ENCODE measurements at regions not wholly inside any gene's neighbourhood (a gene's known extent, or its start where the extent isn't known, plus 50 kb on each side); places are given as distances from the start of the nearest gene placed in this dataset.

GRCh38 chr4:33334416-33334815 is 2614.2 kb downstream of the PCDH7 start:
- DNase-seq (ENCODE audit: low spot score), result no peak

- no peak for DNase-seq (ENCODE audit: low spot score)
Measured at GRCh38 chr4:33339762-33340161, 2619.6 kb downstream of the PCDH7 start.

- no peak for DNase-seq (ENCODE audit: low spot score)
Measured at GRCh38 chr4:33340168-33340567, 2620.0 kb downstream of the PCDH7 start.

GRCh38 chr4:33349376-33349775 is 2629.2 kb downstream of the PCDH7 start:
- DNase-seq (ENCODE audit: low spot score), result no peak

DNA sequence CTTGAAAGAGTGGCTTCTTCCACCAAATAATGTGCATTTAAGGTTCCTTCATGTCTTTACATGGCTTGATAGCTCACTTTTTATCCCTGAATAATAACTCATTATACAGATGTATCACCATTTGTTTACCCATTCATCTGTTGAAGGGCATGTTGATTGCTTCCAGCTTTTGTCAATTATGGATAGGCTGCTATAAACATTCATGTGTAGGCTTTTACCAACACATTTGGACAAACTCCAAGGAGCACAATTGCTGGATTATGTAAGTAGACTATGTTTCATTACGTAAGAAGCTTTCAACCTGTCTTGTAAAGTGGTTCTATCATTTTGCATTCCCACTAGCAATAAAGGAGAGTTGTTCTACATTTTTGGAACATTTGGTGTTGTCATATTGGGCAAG is 2637.0 kb downstream of the PCDH7 start:
- no peak for DNase-seq (ENCODE audit: low spot score)

DNA sequence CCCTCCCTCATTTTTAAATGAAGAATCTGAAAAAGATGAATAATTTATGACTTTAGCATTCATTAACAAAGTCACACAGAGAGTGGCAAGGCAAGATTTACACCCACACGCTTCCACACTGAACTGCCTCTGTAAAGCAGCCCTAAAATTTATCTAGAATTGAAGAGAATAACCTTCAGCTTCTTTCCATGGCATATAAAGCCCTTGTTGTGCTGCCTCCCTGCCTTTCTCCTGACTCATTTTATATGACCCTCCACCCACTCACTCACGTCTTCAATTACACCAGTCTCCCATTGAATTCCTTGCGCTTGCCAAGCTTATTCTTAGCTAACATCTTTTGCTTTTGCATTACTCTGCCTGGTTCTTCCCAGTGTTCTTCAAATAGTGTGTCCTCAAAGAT is 2649.3 kb downstream of the PCDH7 start:
- peak; percentile 45 for DNase-seq (ENCODE audit: low spot score)

- DNase-seq (ENCODE audit: low spot score), result no peak
Measured at GRCh38 chr4:33381816-33382215, 2661.6 kb downstream of the PCDH7 start.

- no peak for DNase-seq (ENCODE audit: low spot score)
Measured at GRCh38 chr4:33386764-33387163, 2666.6 kb downstream of the PCDH7 start.

DNA sequence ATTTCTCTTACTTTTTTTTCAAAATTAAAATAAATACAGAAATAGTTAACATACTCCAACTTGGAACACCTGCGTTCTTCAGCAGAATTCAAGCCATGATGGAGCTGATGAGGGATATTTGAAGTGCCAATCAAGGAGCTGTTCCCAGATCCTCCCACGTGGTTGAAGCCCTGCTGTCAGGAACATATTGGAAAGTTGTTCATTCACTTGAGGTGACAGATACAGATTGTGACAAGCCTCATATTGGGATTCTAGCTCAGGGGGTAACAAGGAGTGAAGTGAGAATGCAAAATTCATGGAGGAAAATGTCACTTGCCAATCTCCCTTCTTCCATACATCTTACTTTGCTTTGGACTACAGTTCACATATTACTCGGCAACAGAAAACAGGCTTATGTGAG is 2670.8 kb downstream of the PCDH7 start:
- DNase-seq (ENCODE audit: low spot score), result no peak

DNA sequence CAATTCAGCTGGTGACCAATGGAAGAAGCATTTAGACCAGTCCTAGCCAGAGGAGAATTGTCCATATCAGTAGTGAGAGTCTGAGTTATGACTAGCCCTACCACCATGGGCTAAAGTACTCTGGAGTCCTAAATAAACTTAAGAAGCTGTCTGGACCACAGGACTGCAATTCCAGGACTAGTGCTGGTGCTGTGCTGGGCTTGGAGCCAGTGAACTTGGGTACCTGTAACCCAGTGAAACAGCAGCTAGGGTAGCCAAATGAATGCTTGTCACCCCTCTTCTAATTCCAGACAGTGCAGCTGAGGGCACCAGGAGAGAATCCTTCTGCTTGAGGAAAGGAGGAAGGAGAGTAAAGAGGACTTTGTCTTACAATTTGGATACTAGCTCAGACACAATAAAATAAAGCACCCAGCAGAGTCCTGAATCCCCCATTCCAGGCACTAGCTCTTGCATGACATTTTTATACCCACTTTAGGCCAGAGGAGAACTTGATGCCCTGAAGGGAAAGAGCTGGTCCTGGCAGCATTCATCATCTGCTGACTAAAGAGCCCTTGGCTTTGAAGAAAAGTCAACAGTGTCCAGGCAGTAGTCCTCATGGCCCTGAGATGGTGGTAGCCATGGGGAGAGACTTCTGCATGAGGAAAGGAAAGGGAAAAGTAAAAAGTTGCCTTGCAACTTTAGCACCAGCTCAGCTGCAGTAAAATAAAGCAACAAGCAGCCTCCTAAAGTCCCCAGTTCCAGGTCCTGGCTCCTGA is 2675.7 kb downstream of the PCDH7 start:
- DNase-seq (ENCODE audit: low spot score), result no peak

DNA sequence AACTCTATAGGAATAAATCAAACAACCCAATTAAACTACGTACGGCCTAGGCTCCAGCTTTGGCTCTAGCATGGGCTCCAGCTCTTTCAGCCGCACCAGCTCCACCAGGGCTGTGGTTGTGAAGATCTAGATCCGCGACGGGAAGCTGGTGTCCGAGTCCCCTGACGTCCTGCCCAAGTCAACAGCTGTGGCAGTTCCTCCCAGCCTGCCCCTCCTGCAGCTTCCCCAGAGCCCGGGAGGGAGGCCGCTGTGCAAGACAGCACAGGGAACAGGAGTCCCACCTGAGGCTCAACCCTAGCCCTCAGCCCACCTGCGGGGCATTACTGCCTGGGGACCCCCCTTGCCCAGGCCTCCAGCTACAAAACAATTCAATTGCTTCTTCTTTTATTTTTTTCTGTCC is 2680.3 kb downstream of the PCDH7 start:
- DNase-seq (ENCODE audit: low spot score), result no peak

- DNase-seq (ENCODE audit: low spot score), result no peak
Measured at GRCh38 chr4:33407496-33407895, 2687.3 kb downstream of the PCDH7 start.

GRCh38 chr4:33411182-33411581 is 2691.0 kb downstream of the PCDH7 start:
- DNase-seq (ENCODE audit: low spot score), result no peak

DNA sequence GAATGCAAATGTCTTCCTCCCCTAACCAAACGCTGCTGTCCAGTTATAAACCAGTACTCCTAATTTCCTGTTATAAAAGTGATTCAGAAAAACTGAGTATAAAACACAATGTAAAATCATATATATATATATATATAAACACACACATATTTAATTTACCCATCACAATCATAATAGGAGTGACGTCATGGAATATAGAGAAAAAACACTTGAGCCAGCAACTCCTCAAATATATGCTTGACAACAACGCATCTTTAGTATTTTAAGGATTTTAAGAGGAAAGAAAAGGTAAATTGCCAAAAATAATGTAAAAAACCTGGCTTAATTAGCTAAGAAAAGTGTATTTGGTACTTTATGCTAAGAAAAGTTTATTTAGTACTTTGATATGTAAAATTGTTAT is 2701.7 kb downstream of the PCDH7 start:
- no peak for DNase-seq (ENCODE audit: low spot score)

GRCh38 chr4:33422656-33423055 is 2702.5 kb downstream of the PCDH7 start:
- DNase-seq (ENCODE audit: low spot score), result no peak

DNA sequence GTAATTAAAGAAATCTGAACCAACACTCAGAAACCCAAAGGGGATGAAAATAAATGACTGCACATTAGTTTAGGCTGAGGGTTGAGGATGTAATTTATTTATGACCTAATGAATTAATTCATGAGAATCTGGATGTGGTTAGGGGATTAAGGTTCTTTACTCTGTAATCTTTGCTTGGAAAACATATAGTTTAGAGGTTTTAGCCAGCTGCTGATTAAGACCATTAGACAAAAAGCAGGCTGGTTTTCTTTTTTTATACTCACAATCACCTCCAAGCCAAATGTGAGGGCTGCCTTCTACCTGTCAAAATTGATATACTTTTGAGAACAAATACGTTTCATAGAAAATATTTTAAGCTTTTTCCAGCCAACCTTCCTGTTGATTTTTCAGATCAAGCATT is 2705.8 kb downstream of the PCDH7 start:
- no peak for DNase-seq (ENCODE audit: low spot score)

GRCh38 chr4:33427676-33428075 is 2707.5 kb downstream of the PCDH7 start:
- DNase-seq (ENCODE audit: low spot score), result no peak

GRCh38 chr4:33429971-33430370 is 2709.8 kb downstream of the PCDH7 start:
- no peak for DNase-seq (ENCODE audit: low spot score)

- no peak for DNase-seq (ENCODE audit: low spot score)
Measured at GRCh38 chr4:33437406-33437805, 2717.2 kb downstream of the PCDH7 start.

- DNase-seq (ENCODE audit: low spot score), result no peak
Measured at GRCh38 chr4:33446953-33447352, 2726.8 kb downstream of the PCDH7 start.

DNA sequence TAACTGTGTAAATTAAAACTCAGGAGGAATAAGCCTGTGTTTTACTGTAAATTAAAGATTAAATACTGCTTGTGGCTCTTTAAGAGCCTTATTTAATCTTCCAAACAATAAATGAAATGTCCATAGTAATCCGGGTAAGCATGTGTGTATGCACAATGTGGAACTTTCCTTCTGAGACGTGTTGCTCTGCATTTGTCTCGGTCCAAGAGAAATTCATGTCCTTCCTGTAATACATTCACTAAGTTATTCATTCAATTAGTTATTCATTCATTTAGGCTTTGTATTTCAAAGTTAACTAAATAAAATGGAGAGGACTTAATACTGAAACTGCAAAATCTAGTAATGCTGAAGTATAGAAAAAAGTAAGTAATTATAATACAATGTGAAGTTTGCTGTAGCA is 2728.8 kb downstream of the PCDH7 start:
- no peak for DNase-seq (ENCODE audit: low spot score)

DNA sequence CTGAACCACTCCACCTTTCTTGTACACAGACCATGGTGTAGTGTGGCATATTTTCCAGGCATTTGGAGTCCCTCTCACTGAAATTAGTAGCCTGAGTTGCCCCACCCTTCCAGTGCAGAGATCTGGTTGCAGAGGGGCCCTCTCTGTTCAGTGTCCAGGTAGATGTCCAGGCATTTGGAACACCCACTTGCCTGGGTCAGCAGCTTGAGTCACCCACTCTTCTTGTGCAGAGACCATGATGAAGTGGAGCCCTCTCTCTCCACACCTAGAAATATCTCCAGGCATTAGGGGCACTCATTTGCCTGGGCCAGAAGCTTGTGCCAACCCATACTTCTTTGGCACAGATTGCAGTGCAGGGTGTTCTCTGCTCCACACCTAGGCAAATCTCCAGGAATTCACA is 2733.3 kb downstream of the PCDH7 start:
- DNase-seq (ENCODE audit: low spot score), result no peak

GRCh38 chr4:33453916-33454315 is 2733.7 kb downstream of the PCDH7 start:
- DNase-seq (ENCODE audit: low spot score), result no peak

DNA sequence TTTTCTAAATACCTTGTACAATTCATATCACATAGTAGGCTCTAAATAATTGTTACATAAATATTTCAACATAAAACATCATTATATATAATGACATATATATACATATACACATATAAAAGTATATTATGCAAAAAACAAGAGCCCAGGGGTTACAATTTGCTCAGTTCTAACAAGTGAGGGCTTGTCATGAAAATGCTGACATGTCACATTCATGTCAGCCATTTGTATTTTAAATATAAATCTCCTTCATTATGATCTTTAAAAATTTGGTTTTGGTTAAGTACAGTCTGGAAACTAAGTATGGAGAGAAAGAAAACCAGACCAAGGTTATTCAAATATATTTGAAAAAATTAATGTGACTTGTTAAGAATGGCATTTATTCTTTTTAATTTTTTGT is 2745.4 kb downstream of the PCDH7 start:
- DNase-seq (ENCODE audit: low spot score), result no peak

GRCh38 chr4:33467291-33467690 is 2747.1 kb downstream of the PCDH7 start:
- DNase-seq (ENCODE audit: low spot score), result peak; percentile 0

Data from COLO829 (cell line).